ENCODE measurements at regions not wholly inside any gene's neighbourhood (a gene's known extent, or its start where the extent isn't known, plus 50 kb on each side); places are given as distances from the start of the nearest gene placed in this dataset.

DNA sequence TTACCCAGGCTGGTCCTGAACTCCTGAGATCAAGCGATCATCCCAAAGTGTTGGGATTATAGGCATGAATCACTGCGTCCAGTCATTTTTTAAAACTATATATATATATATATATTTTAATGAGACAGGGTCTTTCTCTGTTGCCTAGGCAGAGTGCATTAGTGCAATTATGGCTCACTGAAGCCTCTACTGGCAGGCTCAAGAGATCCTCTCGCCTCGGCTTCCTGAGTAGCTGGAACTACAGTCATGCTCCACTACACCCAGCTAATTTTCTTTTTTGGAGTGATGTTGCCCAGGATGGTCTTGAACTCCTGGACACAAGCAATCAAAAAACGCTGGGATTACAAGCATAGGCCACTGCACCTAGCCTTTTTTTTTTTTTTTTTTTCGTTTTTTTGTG is 55.3 kb upstream of the KAT6B start (continued):
- TF ChIP-seq CHD2 (IDR thresholded peaks at IDR 0.05; ENCODE audit: low read length, partially characterized antibody) (no peak), RNF2 (IDR thresholded peaks at IDR 0.05; ENCODE audit: borderline replicate concordance, low read depth) (no peak), HEYL (CRISPR knock-in tag; IDR thresholded peaks at IDR 0.05) (no peak), SREBF2 (IDR thresholded peaks at IDR 0.05) (no peak), ZNF302 (CRISPR knock-in tag; IDR thresholded peaks at IDR 0.05) (no peak)
- TF ChIP-seq, protein P1, sequence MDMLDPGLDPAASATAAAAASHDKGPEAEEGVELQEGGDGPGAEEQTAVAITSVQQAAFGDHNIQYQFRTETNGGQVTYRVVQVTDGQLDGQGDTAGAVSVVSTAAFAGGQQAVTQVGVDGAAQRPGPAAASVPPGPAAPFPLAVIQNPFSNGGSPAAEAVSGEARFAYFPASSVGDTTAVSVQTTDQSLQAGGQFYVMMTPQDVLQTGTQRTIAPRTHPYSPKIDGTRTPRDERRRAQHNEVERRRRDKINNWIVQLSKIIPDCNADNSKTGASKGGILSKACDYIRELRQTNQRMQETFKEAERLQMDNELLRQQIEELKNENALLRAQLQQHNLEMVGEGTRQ (IDR thresholded peaks at IDR 0.05), result no peak

DNA sequence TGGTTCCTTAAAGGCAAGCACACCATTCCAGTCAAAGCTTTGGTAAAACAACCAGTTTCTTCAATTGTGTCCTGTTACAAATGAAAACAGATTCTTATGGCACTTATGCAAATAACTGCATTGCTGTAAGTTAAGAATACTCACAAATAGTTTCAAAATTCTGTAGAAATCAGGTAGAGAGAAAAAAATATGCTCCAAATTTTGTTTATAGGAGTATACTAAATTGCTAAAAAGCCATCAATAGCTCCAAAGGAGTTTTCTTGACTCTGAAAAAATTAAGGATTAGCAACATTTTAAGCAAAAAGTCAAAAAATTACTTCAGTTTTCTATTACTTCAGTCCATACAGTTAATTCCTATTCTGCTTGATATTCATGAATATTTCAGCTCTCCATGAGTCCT is 51.3 kb upstream of the KAT6B start:
- no peak for TF ChIP-seq ZC3H11A (IDR thresholded peaks at IDR 0.05)
- no peak for TF ChIP-seq BHLHE40 (IDR thresholded peaks at IDR 0.05; ENCODE audit: low read depth, low read length)
- TF ChIP-seq HEYL (CRISPR knock-in tag; IDR thresholded peaks at IDR 0.05), result no peak
- no peak for TF ChIP-seq FOXS1 (CRISPR knock-in tag; IDR thresholded peaks at IDR 0.05)
- TF ChIP-seq CBX8 (IDR thresholded peaks at IDR 0.05), result no peak
- DNase-seq (ENCODE audit: low read depth in 1 of 2, low spot score in 1 of 2), result no peak
- H3K4me1 ChIP-seq, result no peaks in the 10 kb centered on the region
- no peak overlapping the region for H3K4me2 ChIP-seq
- CTCF ChIA-PET, result no interaction called here
- no peak for ATAC-seq
- POLR2A ChIA-PET, result no interaction called here
- no peaks in the 10 kb centered on the region for H3K9me3 ChIP-seq
- H3K4me3 ChIP-seq, result no peak overlapping the region
- H3K27ac ChIP-seq, result no peak overlapping the region
- FAIRE-seq, result no peak
